ENCODE measurements at regions not wholly inside any gene's neighbourhood (a gene's known extent, or its start where the extent isn't known, plus 50 kb on each side); places are given as distances from the start of the nearest gene placed in this dataset.
A peak's percentile ranks its signal among the peaks of the same experiment; 100 is the strongest.

- H3K79me1 ChIP-seq (ENCODE audit: low read depth, low read length) = no peaks in the 10 kb centered on the region
- no peak overlapping the region for H3K27ac ChIP-seq (ENCODE audit: low read depth, low read length)
- H2BK20ac ChIP-seq (ENCODE audit: low read length) = no peak overlapping the region
- ChIA-PET POLR2A (ENCODE audit: partially characterized antibody) (no interaction called here), CTCF (ENCODE audit: partially characterized antibody) (interaction anchor here (0.7 kb wide), 1 partner anchor 399 kb away, joined by 3 read pairs; no protein-coding TSS in a partner anchor)
- H3K18ac ChIP-seq (ENCODE audit: extremely low read depth, low read length) = no peak overlapping the region
- no peaks in the 10 kb centered on the region for H3K79me2 ChIP-seq (ENCODE audit: control insufficient read depth in 1 of 2, insufficient read depth in 2 of 2, low read length in 2 of 2)
- no peak overlapping the region for H2AFZ ChIP-seq (ENCODE audit: low read length)
- WGBS, 2 experiments (ENCODE audit: extremely low coverage in 1 of 2, insufficient coverage in 1 of 2, insufficient read length in 1 of 2, insufficient replicate concordance in 2 of 2, low coverage in 1 of 2, low lambda C conversion rate in 2 of 2, missing lambda C conversion rate in 1 of 2) = 84 to 100% methylated on average over 1 to 2 of the region's 2 CpGs
- H3K4me1 ChIP-seq (replicated peaks in 1 of 4; ENCODE audit: control insufficient read depth in 3 of 4, insufficient read depth in 4 of 4, low read length in 3 of 4) = no peaks in the 10 kb centered on the region
- FAIRE-seq (no peak), DNase-seq (ENCODE audit: low read depth in 1 of 2, low spot score in 2 of 2) (no peak)
- H3K14ac ChIP-seq (ENCODE audit: insufficient read length) = no peak overlapping the region
- H3K4ac ChIP-seq (replicated peaks; ENCODE audit: insufficient read length, low read depth, low read length) = no peak overlapping the region
- no peak overlapping the region for H4K5ac ChIP-seq (ENCODE audit: insufficient read length, low read depth, low read length)
- H2BK12ac ChIP-seq (ENCODE audit: low read depth, low read length) = no peak overlapping the region
- H4K91ac ChIP-seq (replicated peaks; ENCODE audit: insufficient read length, low read length) = no peak overlapping the region
- no peak overlapping the region for H2AK5ac ChIP-seq (ENCODE audit: low read depth, low read length)
- no peak overlapping the region for H2BK15ac ChIP-seq (ENCODE audit: low read length)
- H2BK120ac ChIP-seq (replicated peaks; ENCODE audit: low read depth, low read length) = no peak overlapping the region
- no peaks in the 10 kb centered on the region for H4K20me1 ChIP-seq (replicated peaks in 1 of 2; ENCODE audit: control insufficient read depth in 1 of 2, insufficient read depth in 2 of 2, low read length in 2 of 2)
- H3K56ac ChIP-seq (replicated peaks; ENCODE audit: insufficient read length, low read depth, low read length) = peak overlapping the region; percentile 59
- no peaks in the 10 kb centered on the region for H3K27me3 ChIP-seq (replicated peaks in 1 of 4; ENCODE audit: control insufficient read depth in 3 of 4, extremely low read depth in 1 of 4, insufficient read depth in 3 of 4, low read length in 3 of 4)
- H3K23me2 ChIP-seq (ENCODE audit: low read depth, low read length) = peaks cover 3% of the 10 kb centered on the region; the same call in 1 of the 2 replicates
- no peak overlapping the region for H2BK5ac ChIP-seq (ENCODE audit: low read depth, low read length)
- H3K23ac ChIP-seq (ENCODE audit: insufficient read length) = no peak overlapping the region
- no peak overlapping the region for H3K9ac ChIP-seq (replicated peaks in 1 of 4; ENCODE audit: extremely low read depth in 1 of 4, low read depth in 3 of 4, low read length in 3 of 4)
- no peaks in the 10 kb centered on the region for H3K36me3 ChIP-seq (ENCODE audit: control insufficient read depth in 2 of 4, insufficient read depth in 4 of 4, low read length in 3 of 4)
- no peaks in the 10 kb centered on the region for H3K9me3 ChIP-seq (ENCODE audit: insufficient read depth in 2 of 2, low read depth in 1 of 2, low read length in 1 of 2)
- H3K4me3 ChIP-seq (ENCODE audit: extremely low read depth in 1 of 4, insufficient read depth in 2 of 4, low read depth in 3 of 4, low read length in 4 of 4) = no peak overlapping the region
- H4K8ac ChIP-seq (ENCODE audit: extremely low read depth, insufficient read depth, low read length) = no peak overlapping the region
- H3K4me2 ChIP-seq (ENCODE audit: insufficient read depth in 1 of 2, low read depth in 2 of 2, low read length in 2 of 2) = no peak overlapping the region
- no peak for TF ChIP-seq YY1 (IDR thresholded peaks at IDR 0.05; ENCODE audit: low read depth, low read length)
- no peak for TF ChIP-seq TBP (IDR thresholded peaks at IDR 0.05; ENCODE audit: low read depth, low read length)
- no peak for TF ChIP-seq ASH2L (IDR thresholded peaks at IDR 0.05; ENCODE audit: low read length)
- no peak for TF ChIP-seq GABPA (IDR thresholded peaks at IDR 0.05; ENCODE audit: borderline replicate concordance, insufficient read depth, low read length)
- no peak for TF ChIP-seq CBX8 (IDR thresholded peaks at IDR 0.05; ENCODE audit: borderline replicate concordance, low read depth, low read length)
- no peak for TF ChIP-seq MAFK (IDR thresholded peaks at IDR 0.05; ENCODE audit: low read depth, low read length)
- no peak for TF ChIP-seq BRCA1 (IDR thresholded peaks at IDR 0.05; ENCODE audit: low read depth, low read length)
- TF ChIP-seq EZH2 (IDR thresholded peaks at IDR 0.05; ENCODE audit: low read depth, low read length, severe bottlenecking) = no peak
- TF ChIP-seq CTBP2 (IDR thresholded peaks at IDR 0.05; ENCODE audit: borderline replicate concordance, insufficient read depth, insufficient read length, low read length) = no peak
- TF ChIP-seq KDM5A (IDR thresholded peaks at IDR 0.05; ENCODE audit: low read length) = no peak
- TF ChIP-seq JUN (IDR thresholded peaks at IDR 0.05; ENCODE audit: low read depth, low read length) = no peak
- no peak for TF ChIP-seq SUZ12 (IDR thresholded peaks at IDR 0.05; ENCODE audit: low read length)
- TF ChIP-seq RBBP5 (IDR thresholded peaks at IDR 0.05; ENCODE audit: borderline replicate concordance, low read depth, low read length) = no peak
- TF ChIP-seq CHD1 (IDR thresholded peaks at IDR 0.05; ENCODE audit: low read depth, low read length) = no peak
- TF ChIP-seq CREB1 (IDR thresholded peaks at IDR 0.05) = no peak
- no peak for TF ChIP-seq POLR2AphosphoS5 (IDR thresholded peaks at IDR 0.05; ENCODE audit: low read depth, low read length)
- TF ChIP-seq SRF (IDR thresholded peaks at IDR 0.05; ENCODE audit: low read depth, low read length) = no peak
These were observed 452.6 kb downstream of the ZNF536 start for GRCh38 chr19:30824809-30825208.
